KMS-11 (cell line): ENCODE measurements at regions not wholly inside any gene's neighbourhood (a gene's known extent, or its start where the extent isn't known, plus 50 kb on each side); places are given as distances from the start of the nearest gene placed in this dataset.

ENCODE experiments used
- H2AFZ ChIP-seq: fragments of 200-600 bp; sonication (generic); 2 replicates; pipeline ENCODE4 v1.6.1; 2016; ENCODE audit warnings: antibody characterized with exemption, mixed run types, low read depth
- H3K27ac ChIP-seq: fragments of 200-600 bp; sonication (generic); 2 replicates; pipeline ENCODE4 v1.6.1; 2016; ENCODE audit warnings: mild to moderate bottlenecking, mixed run types
- H3K27me3 ChIP-seq: fragments of 200-600 bp; sonication (generic); 2 replicates; pipeline ENCODE4 v1.6.1; 2017; ENCODE audit warnings: mild to moderate bottlenecking, low read depth, mixed run types, moderate library complexity; ENCODE audit not compliant: insufficient read depth
- H3K36me3 ChIP-seq: fragments of 200-600 bp; sonication (generic); 2 replicates; pipeline ENCODE4 v1.6.1; 2017; ENCODE audit warnings: mild to moderate bottlenecking, mixed run types; ENCODE audit not compliant: insufficient read depth
- H3K4me1 ChIP-seq: fragments of 200-600 bp; sonication (generic); 2 replicates; pipeline ENCODE4 v1.6.1; 2016; ENCODE audit warnings: mild to moderate bottlenecking, low read depth, mixed run types; ENCODE audit not compliant: poor library complexity, severe bottlenecking
- H3K4me2 ChIP-seq: fragments of 200-600 bp; sonication (generic); 2 replicates; pipeline ENCODE4 v1.7.0; 2016; ENCODE audit warnings: mild to moderate bottlenecking, mixed run types
- H3K4me3 ChIP-seq: fragments of 200-600 bp; sonication (generic); IDR thresholded peaks from 2 replicates; pipeline ENCODE4 v1.6.1; 2017; ENCODE audit warnings: low read depth, low read length, mixed read lengths; ENCODE audit not compliant: insufficient read depth
- H3K79me2 ChIP-seq: fragments of 200-600 bp; sonication (generic); 2 replicates; pipeline ENCODE4 v1.6.1; 2016; ENCODE audit warnings: low read depth, mixed run types; ENCODE audit not compliant: insufficient read depth
- H3K9ac ChIP-seq: fragments of 200-600 bp; sonication (generic); 2 replicates; pipeline ENCODE4 v1.6.1; 2016; ENCODE audit warnings: mild to moderate bottlenecking, mixed run types
- H4K20me1 ChIP-seq: fragments of 200-600 bp; sonication (generic); 2 replicates; pipeline ENCODE4 v1.6.1; 2016; ENCODE audit warnings: mild to moderate bottlenecking, mixed run types; ENCODE audit not compliant: insufficient read depth
- TF ChIP-seq, protein P1 (sequence below): fragments of 200-600 bp; sonication (generic); conservative IDR thresholded peaks from 2 replicates; pipeline ENCODE4 v1.6.1; 2017; ENCODE audit warnings: low read depth, mild to moderate bottlenecking, antibody characterized with exemption, low read length, moderate library complexity, mixed read lengths

DNA sequence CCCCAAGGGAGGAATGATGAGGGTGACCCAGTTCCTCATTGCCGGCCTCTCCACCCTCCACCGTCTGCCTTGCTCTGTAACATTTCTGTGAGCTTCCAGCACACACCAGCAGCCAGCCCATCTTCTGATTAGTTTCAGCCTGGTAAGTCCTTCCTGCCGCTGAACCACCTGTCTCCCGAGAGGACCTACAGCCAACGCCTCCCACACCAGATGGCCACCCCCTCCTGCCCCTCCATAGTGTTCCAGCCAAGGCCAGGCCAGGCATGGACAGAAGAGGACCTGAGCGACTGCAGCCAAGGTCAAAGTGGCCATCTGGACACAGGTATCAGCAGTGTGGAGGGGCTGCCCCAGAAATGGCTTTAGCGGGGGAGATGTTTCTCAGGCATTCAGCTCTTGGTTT lies 170.7 kb upstream of the CTBP2 start:
- no peaks in the 10 kb centered on the region for H3K36me3 ChIP-seq
- H3K79me2 ChIP-seq, result no peaks in the 10 kb centered on the region
- no peaks in the 10 kb centered on the region for H3K27me3 ChIP-seq
- H3K27ac ChIP-seq, result no peak overlapping the region
- H2AFZ ChIP-seq, result no peak overlapping the region
- H3K9ac ChIP-seq, result no peak overlapping the region
- no peak overlapping the region for H3K4me3 ChIP-seq
- TF ChIP-seq, protein P1, sequence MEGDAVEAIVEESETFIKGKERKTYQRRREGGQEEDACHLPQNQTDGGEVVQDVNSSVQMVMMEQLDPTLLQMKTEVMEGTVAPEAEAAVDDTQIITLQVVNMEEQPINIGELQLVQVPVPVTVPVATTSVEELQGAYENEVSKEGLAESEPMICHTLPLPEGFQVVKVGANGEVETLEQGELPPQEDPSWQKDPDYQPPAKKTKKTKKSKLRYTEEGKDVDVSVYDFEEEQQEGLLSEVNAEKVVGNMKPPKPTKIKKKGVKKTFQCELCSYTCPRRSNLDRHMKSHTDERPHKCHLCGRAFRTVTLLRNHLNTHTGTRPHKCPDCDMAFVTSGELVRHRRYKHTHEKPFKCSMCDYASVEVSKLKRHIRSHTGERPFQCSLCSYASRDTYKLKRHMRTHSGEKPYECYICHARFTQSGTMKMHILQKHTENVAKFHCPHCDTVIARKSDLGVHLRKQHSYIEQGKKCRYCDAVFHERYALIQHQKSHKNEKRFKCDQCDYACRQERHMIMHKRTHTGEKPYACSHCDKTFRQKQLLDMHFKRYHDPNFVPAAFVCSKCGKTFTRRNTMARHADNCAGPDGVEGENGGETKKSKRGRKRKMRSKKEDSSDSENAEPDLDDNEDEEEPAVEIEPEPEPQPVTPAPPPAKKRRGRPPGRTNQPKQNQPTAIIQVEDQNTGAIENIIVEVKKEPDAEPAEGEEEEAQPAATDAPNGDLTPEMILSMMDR, result no peak
- H3K4me1 ChIP-seq, result no peaks in the 10 kb centered on the region
- no peaks in the 10 kb centered on the region for H4K20me1 ChIP-seq
- no peak overlapping the region for H3K4me2 ChIP-seq

DNA sequence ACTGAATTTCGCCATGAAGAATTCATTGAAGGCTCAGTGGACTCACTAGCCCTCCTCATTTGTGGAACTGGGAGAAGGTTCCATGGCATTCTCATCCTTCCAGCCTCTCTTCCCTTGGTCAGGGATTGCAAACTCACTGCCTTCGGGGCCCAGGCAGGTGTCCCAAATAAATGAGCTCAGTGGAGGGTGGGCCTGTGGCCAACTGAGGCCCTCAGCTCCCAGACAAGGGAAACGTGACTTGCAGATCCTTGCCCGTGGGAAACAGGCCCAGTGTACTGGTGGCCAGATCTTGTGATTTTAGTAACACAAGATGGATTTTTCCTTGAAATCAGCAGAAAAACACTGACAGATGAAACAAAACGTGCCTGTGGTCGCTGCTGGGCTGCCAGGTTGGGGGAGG lies 168.7 kb upstream of the CTBP2 start:
- Histone ChIP-seq H3K4me3 (no peak overlapping the region), H3K27ac (no peak overlapping the region), H3K4me2 (no peak overlapping the region), H3K27me3 (no peaks in the 10 kb centered on the region), H3K79me2 (no peaks in the 10 kb centered on the region), H3K36me3 (no peaks in the 10 kb centered on the region), H4K20me1 (no peaks in the 10 kb centered on the region), H2AFZ (no peak overlapping the region), H3K9ac (no peak overlapping the region), H3K4me1 (no peaks in the 10 kb centered on the region)
- TF ChIP-seq, protein P1, result no peak

DNA sequence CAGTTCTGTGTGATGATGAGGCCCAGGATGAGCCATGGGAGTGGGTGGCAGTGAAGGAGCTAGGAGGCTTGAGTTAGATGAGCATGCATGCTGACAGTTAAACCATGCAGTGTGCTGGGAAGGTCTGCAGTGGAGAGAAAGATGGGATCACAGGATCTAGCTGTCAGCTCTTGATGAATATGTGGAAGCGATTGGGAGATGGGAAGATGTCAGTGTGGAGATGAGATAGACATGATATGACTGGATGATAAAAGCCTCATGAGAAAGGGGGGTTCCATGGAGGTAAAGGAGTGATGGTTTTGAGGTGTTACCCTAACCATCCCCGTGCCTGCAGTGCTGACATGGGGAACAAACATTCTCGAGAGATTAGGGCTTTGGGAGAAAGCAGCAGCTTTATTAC lies 165.0 kb upstream of the CTBP2 start:
- no peak overlapping the region for H3K9ac ChIP-seq
- H3K27ac ChIP-seq, result no peak overlapping the region
- H3K4me3 ChIP-seq, result no peak overlapping the region
- H3K4me1 ChIP-seq, result no peaks in the 10 kb centered on the region
- no peaks in the 10 kb centered on the region for H3K79me2 ChIP-seq
- H3K36me3 ChIP-seq, result no peaks in the 10 kb centered on the region
- TF ChIP-seq, protein P1, result no peak
- no peaks in the 10 kb centered on the region for H4K20me1 ChIP-seq
- no peak overlapping the region for H3K4me2 ChIP-seq
- H2AFZ ChIP-seq, result no peak overlapping the region
- no peaks in the 10 kb centered on the region for H3K27me3 ChIP-seq

DNA sequence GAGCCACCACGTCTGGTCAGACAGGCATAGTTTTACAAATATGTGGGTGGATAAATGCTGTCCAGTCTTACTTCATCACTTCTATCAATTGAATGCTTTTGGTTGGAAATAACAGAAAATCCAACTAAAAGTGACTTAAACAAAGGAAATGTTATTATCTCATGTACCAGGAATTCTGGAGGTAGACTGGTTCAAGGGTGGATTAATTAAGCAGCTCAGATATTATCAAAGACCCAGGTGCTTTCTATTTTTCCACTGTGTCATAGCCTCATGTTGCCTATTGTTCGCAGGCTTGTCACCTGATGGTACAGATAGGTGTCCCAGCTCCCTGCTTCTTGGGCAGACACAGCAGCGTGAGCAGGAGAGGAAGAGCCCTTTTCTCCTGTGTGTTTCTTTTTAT lies 156.1 kb upstream of the CTBP2 start:
- Histone ChIP-seq H2AFZ (no peak overlapping the region), H3K36me3 (no peaks in the 10 kb centered on the region), H4K20me1 (no peaks in the 10 kb centered on the region), H3K4me1 (no peaks in the 10 kb centered on the region), H3K79me2 (no peaks in the 10 kb centered on the region), H3K27ac (no peak overlapping the region), H3K27me3 (no peaks in the 10 kb centered on the region), H3K4me3 (no peak overlapping the region), H3K4me2 (no peak overlapping the region), H3K9ac (no peak overlapping the region)
- TF ChIP-seq, protein P1, result no peak

DNA sequence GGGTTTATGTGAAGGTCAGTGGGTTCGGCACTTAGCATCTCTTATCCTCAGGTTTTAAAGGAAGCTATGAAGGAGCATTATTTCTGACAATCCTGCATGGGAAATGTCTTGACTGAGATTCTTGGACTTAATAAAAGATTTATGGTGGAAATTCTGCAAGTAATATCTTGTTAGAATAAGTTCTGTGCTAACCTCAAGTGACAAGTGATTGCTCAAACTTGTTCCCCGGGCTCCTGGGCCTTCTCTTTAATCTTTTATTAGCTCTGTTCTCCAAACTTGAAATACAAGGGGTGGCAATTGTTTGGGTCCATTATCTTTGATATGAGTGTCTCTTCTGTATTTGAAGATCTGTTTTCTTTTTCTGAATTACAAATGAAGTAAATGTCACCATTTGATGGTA lies 140.6 kb upstream of the CTBP2 start:
- Histone ChIP-seq H3K27ac (no peak overlapping the region), H3K9ac (no peak overlapping the region), H3K4me3 (no peak overlapping the region), H4K20me1 (no peaks in the 10 kb centered on the region), H3K4me1 (no peaks in the 10 kb centered on the region), H3K27me3 (no peaks in the 10 kb centered on the region), H2AFZ (no peak overlapping the region), H3K36me3 (no peaks in the 10 kb centered on the region), H3K79me2 (no peaks in the 10 kb centered on the region), H3K4me2 (no peak overlapping the region)
- TF ChIP-seq, protein P1, result no peak
